ENCODE measurements at regions not wholly inside any gene's neighbourhood (a gene's known extent, or its start where the extent isn't known, plus 50 kb on each side); places are given as distances from the start of the nearest gene placed in this dataset.
"Not testable (repeated sequence)": the region's sequence is repeated elsewhere in the genome, so short reads cannot be mapped to it uniquely, and the experiment has no call there.

GRCh38 chr4:148854203-148854602 lies 412.0 kb upstream of the NR3C2 start:
- no peak for ATAC-seq

DNA sequence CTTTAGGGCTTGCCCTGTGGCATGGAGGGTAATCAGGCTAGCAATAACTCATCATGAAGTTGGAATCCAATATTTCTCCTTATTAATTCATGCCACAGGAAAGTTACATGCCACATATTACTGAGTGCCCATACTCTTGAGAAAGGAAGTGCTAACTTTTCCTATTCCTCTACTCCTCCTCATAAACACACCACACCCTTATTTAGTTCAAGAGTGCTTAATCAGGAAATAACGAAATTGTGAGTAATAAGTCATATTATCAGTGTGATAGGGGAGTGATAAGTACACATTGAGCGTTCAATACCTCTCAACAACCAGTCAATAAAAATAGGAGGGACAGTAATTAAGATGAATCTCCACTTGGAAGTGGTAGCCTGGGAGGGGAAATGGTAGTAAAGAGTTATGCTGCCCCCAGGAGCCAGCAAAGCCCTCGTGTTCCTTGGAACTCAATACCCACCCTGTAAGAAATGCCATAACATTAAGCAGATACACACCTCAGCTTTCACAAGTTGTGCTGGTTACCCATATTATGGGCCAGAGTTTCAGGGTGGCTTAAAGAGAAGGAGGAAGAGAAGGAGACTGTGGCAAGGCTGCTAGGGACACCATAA lies 410.0 kb upstream of the NR3C2 start:
- ATAC-seq, result no peak

GRCh38 chr4:148850257-148850995 lies 408.2 kb upstream of the NR3C2 start:
- no peak for ATAC-seq

DNA sequence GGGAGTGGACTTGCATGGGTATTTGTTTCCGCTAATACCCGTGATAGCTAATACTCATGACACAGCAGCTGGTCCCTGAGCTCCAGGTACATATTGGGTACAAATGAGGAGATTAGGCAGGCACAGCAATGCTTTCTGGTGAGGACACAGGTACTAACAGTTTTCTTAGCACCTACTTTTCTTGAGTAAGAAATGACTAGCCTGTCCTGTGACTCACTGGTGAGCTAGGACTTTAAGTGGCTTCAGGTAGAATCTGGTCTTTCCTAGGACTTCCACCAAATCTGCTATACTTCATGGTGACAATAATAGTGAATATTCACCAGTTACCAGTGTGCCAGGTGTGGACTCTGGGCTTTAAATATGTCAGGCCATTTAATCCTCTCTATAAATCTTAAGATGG lies 407.4 kb upstream of the NR3C2 start:
- no peak for ATAC-seq

DNA sequence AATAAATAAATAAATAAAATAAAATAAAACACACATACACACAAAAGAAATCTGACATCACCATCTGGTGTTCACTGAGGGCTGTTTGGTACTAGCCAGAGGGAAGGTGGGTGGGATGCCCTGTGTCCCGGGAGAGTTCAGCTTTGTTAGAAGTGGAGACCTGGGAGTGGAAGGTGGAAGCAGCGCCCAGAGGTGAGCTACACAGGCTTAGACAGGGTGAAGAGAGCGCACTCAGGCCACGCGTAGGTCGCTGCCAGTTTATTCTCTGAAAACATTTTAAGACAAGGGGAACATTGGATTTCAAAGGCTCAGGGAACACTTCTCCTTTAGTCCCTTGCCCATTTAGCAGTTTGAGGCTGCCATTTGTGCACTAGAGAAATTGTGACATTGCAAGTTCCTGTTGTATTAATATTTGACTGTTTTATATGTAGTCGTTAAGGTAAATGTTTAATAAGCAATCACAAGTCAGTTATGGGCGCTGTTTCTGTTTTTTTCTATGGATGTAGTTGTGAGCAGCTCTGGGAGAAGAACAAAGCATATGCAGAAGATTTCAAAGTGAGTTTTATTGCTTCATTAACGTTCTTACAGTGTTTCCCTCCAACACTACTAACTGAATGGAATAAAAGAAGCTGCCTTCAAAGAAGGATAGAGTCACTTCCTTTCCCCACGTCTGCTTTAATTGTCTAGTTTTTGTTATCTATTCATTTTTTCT lies 405.5 kb upstream of the NR3C2 start:
- ATAC-seq, result no peak

DNA sequence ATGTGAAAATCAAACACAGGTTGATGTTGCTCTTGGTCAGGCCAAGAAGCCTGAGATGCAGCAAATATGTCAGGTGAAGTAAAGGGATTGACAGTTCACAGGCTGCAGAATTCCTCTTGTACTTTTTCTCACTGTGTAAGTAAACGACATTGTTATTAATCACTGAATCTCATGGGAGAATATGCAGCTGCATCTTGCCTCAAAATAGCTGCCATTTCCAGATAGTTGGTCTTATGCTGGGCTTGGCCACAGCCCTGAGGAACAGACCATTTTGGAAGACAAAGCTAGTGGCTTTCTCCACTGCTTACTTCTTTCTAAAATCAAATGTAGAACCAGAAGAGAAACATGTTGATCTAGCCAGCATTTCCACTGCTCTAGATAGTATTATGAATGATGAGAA lies 403.4 kb upstream of the NR3C2 start:
- ATAC-seq, result no peak

- ATAC-seq, result no peak
Measured at GRCh38 chr4:148843625-148844024, 401.4 kb upstream of the NR3C2 start.

- ATAC-seq, result no peak
Measured at GRCh38 chr4:148842843-148843242, 400.6 kb upstream of the NR3C2 start.

DNA sequence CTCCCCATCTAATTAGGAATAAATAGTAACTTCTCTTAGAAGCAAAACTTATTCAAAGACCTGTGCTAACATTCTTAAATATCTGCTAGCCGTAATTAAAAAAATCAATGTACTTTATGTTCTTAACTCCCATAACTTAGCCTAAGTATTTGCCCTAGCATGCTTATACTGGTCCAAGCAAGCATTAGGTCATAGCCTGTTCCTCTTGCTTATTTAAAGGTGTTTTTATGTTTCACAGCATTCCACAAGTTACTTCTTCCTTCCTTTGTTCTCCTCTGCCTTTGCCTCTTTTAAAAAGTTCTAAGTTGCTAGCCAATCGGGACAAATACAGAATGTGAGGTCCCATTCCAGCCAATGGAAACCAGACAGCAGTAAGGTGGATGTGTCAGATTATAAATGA lies 395.4 kb upstream of the NR3C2 start:
- not testable (repeated sequence) for ATAC-seq

- ATAC-seq, result no peak
Measured at GRCh38 chr4:148834804-148835631, 392.8 kb upstream of the NR3C2 start.

DNA sequence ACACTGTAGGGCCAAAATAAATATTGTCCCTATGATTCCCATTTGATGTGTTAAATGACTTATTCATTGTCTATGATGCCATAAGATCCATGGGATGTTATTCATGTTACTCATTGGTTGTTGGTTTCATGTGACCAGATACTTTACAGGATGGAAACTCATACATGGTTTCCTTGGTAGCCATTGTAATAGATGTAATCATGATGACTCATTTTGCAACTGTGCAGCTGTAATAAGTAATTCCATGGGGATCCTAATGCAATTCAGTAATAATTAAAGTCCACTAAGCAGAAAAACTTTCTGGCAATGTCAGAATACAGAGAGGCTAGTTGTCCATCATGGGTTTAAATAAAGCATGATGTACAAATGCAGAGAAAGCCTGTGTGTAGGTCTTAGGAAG lies 389.7 kb upstream of the NR3C2 start:
- ATAC-seq, result no peak

DNA sequence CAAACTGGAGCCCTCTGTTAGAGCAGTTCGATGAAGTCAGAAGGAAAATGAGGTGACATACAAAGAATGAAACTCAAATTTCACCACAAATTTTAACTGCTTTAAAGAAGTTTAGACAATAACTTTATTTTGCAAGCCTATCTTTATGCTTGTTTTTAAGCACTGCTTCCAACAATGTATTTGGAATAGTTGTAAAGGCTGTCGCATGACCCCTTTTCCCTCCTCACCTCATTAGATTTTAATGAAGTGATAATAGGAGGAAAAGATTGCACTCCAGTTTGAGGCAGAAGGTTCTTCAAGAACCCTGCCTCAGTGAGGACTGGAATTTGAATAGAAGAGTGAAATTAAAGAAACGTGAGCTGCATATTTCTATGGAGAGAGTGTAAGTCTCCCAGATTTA lies 386.1 kb upstream of the NR3C2 start:
- ATAC-seq, result no peak

DNA sequence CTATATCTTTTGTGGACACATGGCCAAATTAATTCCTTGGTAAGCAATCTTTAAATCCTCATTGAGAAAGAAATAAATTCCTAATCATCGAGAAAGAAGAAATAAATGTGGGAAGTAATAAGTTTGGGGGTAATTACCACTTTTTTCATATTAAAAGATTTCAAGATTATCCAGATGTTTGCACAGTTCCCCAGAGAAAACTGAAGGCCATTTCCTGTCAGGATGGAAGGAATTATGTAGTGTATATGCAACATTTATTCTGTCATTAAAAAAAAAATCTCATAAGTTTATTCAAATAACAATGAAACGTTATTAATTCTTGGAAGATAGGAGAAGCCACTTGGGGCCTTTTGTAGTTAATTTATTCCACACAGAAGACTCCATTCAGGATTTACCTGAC lies 385.6 kb upstream of the NR3C2 start:
- ATAC-seq, result no peak

DNA sequence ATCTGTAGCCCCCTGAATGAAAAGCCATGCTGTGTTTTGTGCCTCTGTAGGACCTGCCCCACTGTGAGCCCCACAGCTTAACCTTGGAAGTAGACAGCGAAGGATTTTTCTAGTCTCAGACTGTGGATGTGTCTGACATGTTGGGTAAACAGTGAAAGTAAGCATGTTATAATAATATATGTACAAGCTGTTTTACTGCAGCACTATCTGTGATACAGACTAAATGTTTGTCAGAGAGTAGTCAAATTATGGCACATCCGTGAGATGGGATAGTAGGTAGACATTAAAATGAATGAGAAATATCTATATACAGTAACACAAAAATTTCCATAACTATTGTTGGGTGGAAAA lies 381.2 kb upstream of the NR3C2 start:
- ATAC-seq, result no peak

GRCh38 chr4:148822572-148823418 lies 380.6 kb upstream of the NR3C2 start:
- no peak for ATAC-seq

DNA sequence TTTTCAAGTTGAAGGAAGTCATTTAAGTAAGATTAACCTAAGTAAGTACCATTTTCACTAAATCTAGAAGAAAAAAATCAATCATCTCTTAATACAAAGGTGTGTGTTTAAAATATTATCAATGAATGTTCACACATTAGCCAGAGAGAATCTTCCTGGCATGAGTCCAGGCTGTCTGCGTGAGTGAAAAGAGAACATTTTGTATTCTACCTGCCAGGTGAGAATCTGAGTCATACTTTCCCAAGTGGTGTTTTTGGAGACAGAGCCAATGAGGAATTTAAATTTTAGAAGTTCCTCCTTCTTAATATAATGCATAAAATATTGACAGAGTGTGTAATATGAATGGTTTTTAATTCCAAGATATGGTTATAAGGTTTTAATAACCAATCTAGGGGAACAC lies 371.8 kb upstream of the NR3C2 start:
- ATAC-seq, result no peak

DNA sequence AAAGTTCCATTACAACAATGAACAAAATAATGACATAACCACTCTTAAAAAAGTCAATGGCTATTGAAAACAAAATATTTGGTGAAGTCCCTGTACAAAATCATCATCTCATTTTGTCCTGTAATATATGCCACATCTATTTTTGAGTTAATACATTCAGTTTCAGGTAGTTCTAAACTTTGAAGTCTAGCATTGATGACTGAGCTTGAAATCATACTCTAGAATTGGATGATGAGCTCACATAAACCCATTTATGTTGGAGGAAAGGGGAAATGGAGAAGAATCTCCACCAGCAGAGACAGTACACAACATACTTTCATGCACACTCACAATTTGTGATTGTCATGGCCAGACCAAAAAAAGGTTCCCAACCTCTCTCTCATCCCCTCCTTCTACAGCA lies 371.1 kb upstream of the NR3C2 start:
- no peak for ATAC-seq

DNA sequence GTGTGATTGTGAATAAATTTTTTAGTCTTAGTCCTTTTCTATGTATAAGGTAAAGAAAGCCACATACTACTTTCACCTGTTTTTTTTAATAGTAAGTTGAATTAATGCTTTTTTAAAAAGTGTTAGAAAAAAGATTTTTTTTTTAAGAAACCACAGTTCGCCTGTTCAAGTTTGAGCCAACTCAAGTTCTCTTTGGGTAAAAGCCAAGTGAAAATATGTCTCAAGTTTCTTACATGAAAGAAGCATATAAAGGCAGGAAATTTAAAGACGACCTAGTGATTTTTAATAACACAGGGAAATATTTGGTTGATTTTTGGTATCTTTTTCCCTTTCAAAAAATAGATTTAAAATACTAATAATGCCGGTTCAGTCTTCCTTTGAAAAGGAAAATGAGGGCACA lies 369.9 kb upstream of the NR3C2 start:
- ATAC-seq, result no peak

DNA sequence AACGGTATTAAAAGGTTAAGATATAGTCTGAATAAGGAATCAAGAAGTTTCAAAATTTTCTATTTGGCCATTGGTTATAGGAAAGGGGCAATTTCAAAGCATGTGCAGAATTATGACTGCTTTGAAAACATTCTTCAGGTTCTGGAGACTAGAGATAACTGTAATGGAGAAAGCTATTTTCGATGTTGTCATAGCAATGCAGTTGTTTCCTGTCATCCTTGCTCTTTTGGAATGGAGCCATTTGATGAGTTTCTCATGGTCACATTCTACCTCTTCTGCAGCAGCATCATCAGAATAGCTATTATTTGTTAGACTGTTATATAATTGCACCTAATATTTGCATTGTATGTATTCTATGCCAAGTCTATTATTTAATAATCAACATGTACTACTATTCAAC lies 368.2 kb upstream of the NR3C2 start:
- ATAC-seq, result no peak

- no peak for ATAC-seq
Measured at GRCh38 chr4:148808416-148808815, 366.2 kb upstream of the NR3C2 start.

DNA sequence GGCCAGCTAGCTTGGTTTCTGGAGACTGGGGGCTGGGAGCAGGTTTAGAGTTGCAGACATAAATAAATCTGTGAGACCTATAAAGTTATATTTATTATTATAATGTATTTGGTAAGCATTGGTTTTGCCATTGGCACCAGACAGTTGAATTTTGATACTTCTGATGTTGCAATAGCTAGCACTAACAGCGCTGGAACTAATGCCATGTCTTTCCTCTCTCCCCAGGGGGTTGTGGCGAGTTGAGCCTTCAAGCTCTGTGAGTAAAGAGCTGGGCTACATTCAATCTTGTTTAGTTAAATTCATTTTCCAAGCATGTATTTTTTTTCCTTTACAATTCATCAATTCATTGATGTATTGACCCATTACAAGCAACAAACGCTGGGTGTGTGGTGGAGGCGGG lies 358.7 kb upstream of the NR3C2 start:
- no peak for ATAC-seq

- no peak for ATAC-seq
Measured at GRCh38 chr4:148800336-148800885, 358.2 kb upstream of the NR3C2 start.

Measured in activated CD4-positive, CD25-positive, alpha-beta regulatory T cell treated with anti-CD3 and anti-CD28 coated beads, Interleukin-2, amount 50 U/mL, for 24 hours (primary cell).